Suprapubic skin (tissue), 3 donors: ENCODE measurements at regions not wholly inside any gene's neighbourhood (a gene's known extent, or its start where the extent isn't known, plus 50 kb on each side); places are given as distances from the start of the nearest gene placed in this dataset.

Experiments
- CTCF ChIP-seq, 2 donors: fragments of 200-600 bp in 1 of 2; fragments of 450-650 bp in 1 of 2; sonication (generic) in 1 of 2; IDR thresholded peaks; one replicate each; pipeline ENCODE4 v1.5.1; 2016 to 2019; ENCODE audit warnings: antibody characterized with exemption in 2 of 2, mild to moderate bottlenecking in 1 of 2, moderate library complexity in 1 of 2
- POLR2A ChIP-seq, 2 donors: fragments of 450-650 bp; IDR thresholded peaks; one replicate each; pipeline ENCODE4 v1.6.1; 2017; ENCODE audit warnings: antibody characterized with exemption in 2 of 2, mild to moderate bottlenecking in 2 of 2, moderate library complexity in 2 of 2

DNA sequence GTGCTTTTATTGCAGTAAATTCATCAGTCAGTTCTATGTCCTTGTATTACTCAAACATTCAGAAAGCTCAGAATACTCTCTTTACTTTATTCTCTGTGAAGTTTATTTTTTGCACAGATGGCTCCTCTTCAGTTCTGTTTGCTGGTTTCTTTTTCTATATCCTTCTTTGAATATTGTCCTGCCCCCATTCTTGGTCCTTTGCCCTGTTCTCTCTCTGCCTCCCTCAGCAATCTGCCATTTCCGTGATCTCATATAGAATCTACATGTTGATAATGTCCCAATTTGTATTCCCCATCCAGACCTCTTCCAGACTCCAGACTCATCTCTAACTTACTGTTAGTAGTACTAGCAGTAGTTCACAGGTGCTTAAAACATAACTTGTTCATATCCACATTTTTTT lies 102.6 kb downstream of the HNMT start:
- TF ChIP-seq CTCF (IDR thresholded peaks at IDR 0.05) = no peak
- no peak for TF ChIP-seq POLR2A (IDR thresholded peaks at IDR 0.05)
